HL-60 (cell line): ENCODE measurements at regions not wholly inside any gene's neighbourhood (a gene's known extent, or its start where the extent isn't known, plus 50 kb on each side); places are given as distances from the start of the nearest gene placed in this dataset.

Experiments
- GABPA ChIP-seq: IDR thresholded peaks from 2 replicates; pipeline ENCODE4 v1.6.1; 2012; ENCODE audit warnings: low read depth
- POLR2AphosphoS5 ChIP-seq: IDR thresholded peaks from 2 replicates; pipeline ENCODE4 v1.6.1; 2012; ENCODE audit warnings: low read depth
- SPI1 ChIP-seq: IDR thresholded peaks from 2 replicates; pipeline ENCODE4 v1.6.1; 2012; ENCODE audit warnings: low read depth, mild to moderate bottlenecking, borderline replicate concordance
- TF ChIP-seq, protein P1 (sequence below): IDR thresholded peaks from 2 replicates; pipeline ENCODE4 v1.6.1; 2012; ENCODE audit warnings: low read depth; ENCODE audit not compliant: insufficient replicate concordance
- TF ChIP-seq, protein P2 (sequence below): IDR thresholded peaks from one replicate; pipeline ENCODE4 v1.5.1; 2011; ENCODE audit warnings: low read length, control low read depth, inconsistent platforms; ENCODE audit not compliant: insufficient read depth

DNA sequence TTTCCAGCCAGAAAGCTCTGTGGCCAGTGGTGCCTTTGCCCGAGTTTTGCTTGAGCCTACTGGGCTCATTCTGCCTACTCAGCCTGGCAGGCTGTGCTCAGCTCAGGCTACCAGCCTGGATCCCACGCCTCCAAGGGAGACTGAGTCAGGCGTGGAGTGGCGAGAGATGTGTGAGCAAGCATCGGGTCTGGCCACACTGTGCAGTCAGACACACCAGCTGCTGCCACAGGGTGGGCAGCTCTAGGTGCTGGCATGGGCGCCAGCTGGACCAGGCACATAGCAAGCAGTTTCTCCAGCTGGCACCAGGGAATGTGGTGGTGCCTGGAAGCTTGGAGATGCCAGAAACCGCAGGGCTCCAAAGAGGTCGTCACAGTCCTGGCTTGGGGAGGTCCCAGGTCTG is 498.5 kb upstream of the CNTN4 start:
- TF ChIP-seq, protein P1, sequence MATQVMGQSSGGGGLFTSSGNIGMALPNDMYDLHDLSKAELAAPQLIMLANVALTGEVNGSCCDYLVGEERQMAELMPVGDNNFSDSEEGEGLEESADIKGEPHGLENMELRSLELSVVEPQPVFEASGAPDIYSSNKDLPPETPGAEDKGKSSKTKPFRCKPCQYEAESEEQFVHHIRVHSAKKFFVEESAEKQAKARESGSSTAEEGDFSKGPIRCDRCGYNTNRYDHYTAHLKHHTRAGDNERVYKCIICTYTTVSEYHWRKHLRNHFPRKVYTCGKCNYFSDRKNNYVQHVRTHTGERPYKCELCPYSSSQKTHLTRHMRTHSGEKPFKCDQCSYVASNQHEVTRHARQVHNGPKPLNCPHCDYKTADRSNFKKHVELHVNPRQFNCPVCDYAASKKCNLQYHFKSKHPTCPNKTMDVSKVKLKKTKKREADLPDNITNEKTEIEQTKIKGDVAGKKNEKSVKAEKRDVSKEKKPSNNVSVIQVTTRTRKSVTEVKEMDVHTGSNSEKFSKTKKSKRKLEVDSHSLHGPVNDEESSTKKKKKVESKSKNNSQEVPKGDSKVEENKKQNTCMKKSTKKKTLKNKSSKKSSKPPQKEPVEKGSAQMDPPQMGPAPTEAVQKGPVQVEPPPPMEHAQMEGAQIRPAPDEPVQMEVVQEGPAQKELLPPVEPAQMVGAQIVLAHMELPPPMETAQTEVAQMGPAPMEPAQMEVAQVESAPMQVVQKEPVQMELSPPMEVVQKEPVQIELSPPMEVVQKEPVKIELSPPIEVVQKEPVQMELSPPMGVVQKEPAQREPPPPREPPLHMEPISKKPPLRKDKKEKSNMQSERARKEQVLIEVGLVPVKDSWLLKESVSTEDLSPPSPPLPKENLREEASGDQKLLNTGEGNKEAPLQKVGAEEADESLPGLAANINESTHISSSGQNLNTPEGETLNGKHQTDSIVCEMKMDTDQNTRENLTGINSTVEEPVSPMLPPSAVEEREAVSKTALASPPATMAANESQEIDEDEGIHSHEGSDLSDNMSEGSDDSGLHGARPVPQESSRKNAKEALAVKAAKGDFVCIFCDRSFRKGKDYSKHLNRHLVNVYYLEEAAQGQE, result no peak
- TF ChIP-seq POLR2AphosphoS5 (no peak), GABPA (no peak), SPI1 (no peak)
- TF ChIP-seq, protein P2, sequence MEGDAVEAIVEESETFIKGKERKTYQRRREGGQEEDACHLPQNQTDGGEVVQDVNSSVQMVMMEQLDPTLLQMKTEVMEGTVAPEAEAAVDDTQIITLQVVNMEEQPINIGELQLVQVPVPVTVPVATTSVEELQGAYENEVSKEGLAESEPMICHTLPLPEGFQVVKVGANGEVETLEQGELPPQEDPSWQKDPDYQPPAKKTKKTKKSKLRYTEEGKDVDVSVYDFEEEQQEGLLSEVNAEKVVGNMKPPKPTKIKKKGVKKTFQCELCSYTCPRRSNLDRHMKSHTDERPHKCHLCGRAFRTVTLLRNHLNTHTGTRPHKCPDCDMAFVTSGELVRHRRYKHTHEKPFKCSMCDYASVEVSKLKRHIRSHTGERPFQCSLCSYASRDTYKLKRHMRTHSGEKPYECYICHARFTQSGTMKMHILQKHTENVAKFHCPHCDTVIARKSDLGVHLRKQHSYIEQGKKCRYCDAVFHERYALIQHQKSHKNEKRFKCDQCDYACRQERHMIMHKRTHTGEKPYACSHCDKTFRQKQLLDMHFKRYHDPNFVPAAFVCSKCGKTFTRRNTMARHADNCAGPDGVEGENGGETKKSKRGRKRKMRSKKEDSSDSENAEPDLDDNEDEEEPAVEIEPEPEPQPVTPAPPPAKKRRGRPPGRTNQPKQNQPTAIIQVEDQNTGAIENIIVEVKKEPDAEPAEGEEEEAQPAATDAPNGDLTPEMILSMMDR, result no peak
